H9 (cell line): ENCODE measurements at regions not wholly inside any gene's neighbourhood (a gene's known extent, or its start where the extent isn't known, plus 50 kb on each side); places are given as distances from the start of the nearest gene placed in this dataset.

Experiments
- DNase-seq: peaks from one replicate; pipeline ENCODE4 v3.0.0-alpha.2; 2017
- H2AFZ ChIP-seq: one replicate; pipeline ENCODE4 v1.6.1; 2013; ENCODE audit warnings: mild to moderate bottlenecking, low read length, control low read depth, moderate library complexity
- H2AK5ac ChIP-seq: 2 replicates; pipeline ENCODE4 v1.6.1; 2013; ENCODE audit warnings: low read length, control low read depth, mixed read lengths; ENCODE audit not compliant: insufficient read length
- H2BK120ac ChIP-seq: one replicate; pipeline ENCODE4 v1.6.1; 2013; ENCODE audit warnings: low read depth, mild to moderate bottlenecking, low read length, control low read depth, inconsistent platforms; ENCODE audit not compliant: poor library complexity, severe bottlenecking
- H2BK12ac ChIP-seq: 2 replicates; pipeline ENCODE4 v1.6.1; 2013; ENCODE audit warnings: low read length, control low read depth, mixed read lengths, low read depth; ENCODE audit not compliant: insufficient read length
- H2BK15ac ChIP-seq: 2 replicates; pipeline ENCODE4 v1.6.1; 2013; ENCODE audit warnings: low read depth, low read length, control low read depth
- H2BK20ac ChIP-seq: one replicate; pipeline ENCODE4 v1.6.1; 2013; ENCODE audit warnings: low read depth, mild to moderate bottlenecking, low read length, control low read depth, inconsistent platforms; ENCODE audit not compliant: poor library complexity, severe bottlenecking
- H2BK5ac ChIP-seq: 2 replicates; pipeline ENCODE4 v1.6.1; 2013; ENCODE audit warnings: low read length, control low read depth, mixed read lengths; ENCODE audit not compliant: insufficient read length
- H3K14ac ChIP-seq: 2 replicates; pipeline ENCODE4 v1.6.1; 2013; ENCODE audit warnings: low read length, control low read depth; ENCODE audit not compliant: insufficient read depth
- H3K18ac ChIP-seq: 2 replicates; pipeline ENCODE4 v1.6.1; 2013; ENCODE audit warnings: low read depth, mild to moderate bottlenecking, mixed read lengths, low read length, control low read depth; ENCODE audit not compliant: insufficient read length
- H3K23ac ChIP-seq: 2 replicates; pipeline ENCODE4 v1.6.1; 2013; ENCODE audit warnings: low read length, control low read depth, mixed read lengths, low read depth; ENCODE audit not compliant: insufficient read length
- H3K23me2 ChIP-seq: 2 replicates; pipeline ENCODE4 v1.6.1; 2013; ENCODE audit warnings: low read depth, mild to moderate bottlenecking, mixed read lengths, low read length, control low read depth; ENCODE audit not compliant: insufficient read length, poor library complexity, severe bottlenecking
- H3K27ac ChIP-seq: 2 replicates; pipeline ENCODE4 v1.5.1; 2013; ENCODE audit warnings: low read length, control low read depth, mixed read lengths, low read depth; ENCODE audit not compliant: insufficient read length
- H3K27me3 ChIP-seq: 2 replicates; pipeline ENCODE4 v1.6.1; 2013; ENCODE audit warnings: low read length, control low read depth, inconsistent platforms; ENCODE audit not compliant: insufficient read depth
- H3K4ac ChIP-seq: 2 replicates; pipeline ENCODE4 v1.6.1; 2013; ENCODE audit warnings: low read depth, mild to moderate bottlenecking, control low read depth, inconsistent platforms, low read length, moderate library complexity
- H3K4me1 ChIP-seq: 2 replicates; pipeline ENCODE4 v1.6.1; 2013; ENCODE audit warnings: low read length, control low read depth, inconsistent platforms; ENCODE audit not compliant: insufficient read depth
- H3K4me2 ChIP-seq: 2 replicates; pipeline ENCODE4 v1.6.1; 2013; ENCODE audit warnings: low read length, control low read depth, mixed read lengths; ENCODE audit not compliant: insufficient read length, insufficient read depth
- H3K56ac ChIP-seq: 2 replicates; pipeline ENCODE4 v1.6.1; 2013; ENCODE audit warnings: low read depth, mild to moderate bottlenecking, mixed read lengths, low read length, control low read depth; ENCODE audit not compliant: insufficient read length
- H3K79me1 ChIP-seq: 2 replicates; pipeline ENCODE4 v1.6.1; 2013; ENCODE audit warnings: low read depth, mild to moderate bottlenecking, moderate library complexity, low read length, control low read depth, inconsistent platforms; ENCODE audit not compliant: insufficient read depth, poor library complexity, severe bottlenecking
- H3K79me2 ChIP-seq: 2 replicates; pipeline ENCODE4 v1.6.1; 2013; ENCODE audit warnings: low read length, control low read depth, inconsistent platforms; ENCODE audit not compliant: insufficient read depth
- H3K9ac ChIP-seq: 2 replicates; pipeline ENCODE4 v1.6.1; 2013; ENCODE audit warnings: low read length, control low read depth, mixed read lengths; ENCODE audit not compliant: insufficient read length; ENCODE audit errors: extremely low read depth
- H3K9me3 ChIP-seq: one replicate; pipeline ENCODE4 v1.6.1; 2013; ENCODE audit warnings: low read depth, low read length, inconsistent platforms; ENCODE audit not compliant: control insufficient read depth
- H3T11ph ChIP-seq: one replicate; pipeline ENCODE4 v1.6.1; 2013; ENCODE audit warnings: mild to moderate bottlenecking, low read length, control low read depth, inconsistent platforms
- H4K20me1 ChIP-seq: one replicate; pipeline ENCODE4 v1.6.1; 2013; ENCODE audit not compliant: control insufficient read depth, insufficient read length, insufficient read depth
- H4K5ac ChIP-seq: 2 replicates; pipeline ENCODE4 v1.6.1; 2013; ENCODE audit warnings: low read depth, mild to moderate bottlenecking, mixed read lengths, low read length, control low read depth; ENCODE audit not compliant: insufficient read length
- H4K8ac ChIP-seq: replicated peaks from 2 replicates; pipeline ENCODE4 v1.6.1; 2013; ENCODE audit warnings: low read length, control low read depth, mixed read lengths, low read depth; ENCODE audit not compliant: insufficient read length
- H4K91ac ChIP-seq: 2 replicates; pipeline ENCODE4 v1.6.1; 2013; ENCODE audit warnings: low read depth, mild to moderate bottlenecking, moderate library complexity, mixed read lengths, low read length, control low read depth; ENCODE audit not compliant: insufficient read length
- H3K27ac Mint-ChIP-seq, 3 experiments: 2 replicates in 2 of 3; 3 replicates in 1 of 3; pipeline ENCODE4 v1.8.0; 2020 to 2021; ENCODE audit warnings: mixed read lengths in 3 of 3, mild to moderate bottlenecking in 1 of 3, moderate library complexity in 1 of 3
- H3K27me3 Mint-ChIP-seq: 2 replicates; pipeline ENCODE4 v1.8.0; 2021; ENCODE audit warnings: low read depth, mild to moderate bottlenecking, moderate library complexity, mixed read lengths
- H3K36me3 Mint-ChIP-seq, 3 experiments: 2 replicates in 2 of 3; 3 replicates in 1 of 3; pipeline ENCODE4 v1.8.0; 2020 to 2021; ENCODE audit warnings: low read depth in 3 of 3, mixed read lengths in 3 of 3; ENCODE audit not compliant: insufficient read depth in 1 of 3
- H3K4me1 Mint-ChIP-seq, 2 experiments: 2 replicates each; pipeline ENCODE4 v1.8.0; 2020; ENCODE audit warnings: mixed read lengths in 2 of 2
- H3K4me3 Mint-ChIP-seq, 2 experiments: 2 replicates in 1 of 2; 3 replicates in 1 of 2; pipeline ENCODE4 v1.8.0; 2020 to 2021; ENCODE audit warnings: mild to moderate bottlenecking in 2 of 2, mixed read lengths in 2 of 2, moderate library complexity in 1 of 2
- H3K9me3 Mint-ChIP-seq, 2 experiments: 2 replicates in 1 of 2; 3 replicates in 1 of 2; pipeline ENCODE4 v1.8.0; 2020; ENCODE audit warnings: mild to moderate bottlenecking in 2 of 2, mixed read lengths in 2 of 2, moderate library complexity in 1 of 2
- WGBS: extraction: QIAGEN DNeasy Blood & Tissue Kit; methylation state at CpG from one replicate; pipeline ENCODE4 v1.1.7; 2013; ENCODE audit warnings: missing lambda C conversion rate, low lambda C conversion rate, mixed read lengths; ENCODE audit not compliant: insufficient read length; ENCODE audit errors: extremely low coverage; 5-methylcytosine and 5-hydroxymethylcytosine counted together
- TF ChIP-seq, protein P1 (sequence below): fragments of 200-600 bp; sonication (generic); conservative IDR thresholded peaks from 3 replicates; pipeline ENCODE4 v1.8.0; 2021; ENCODE audit warnings: antibody characterized with exemption, mild to moderate bottlenecking

GRCh38 chr1:192879406-192879805 lies 70.6 kb downstream of the RGS2 start:
- Histone ChIP-seq H2BK15ac (no peak overlapping the region), H3K18ac (no peak overlapping the region), H2BK12ac (no peak overlapping the region), H3K27ac (no peak overlapping the region), H2AK5ac (no peak overlapping the region), H3K23ac (no peak overlapping the region), H3K23me2 (no peaks in the 10 kb centered on the region), H3K79me2 (no peaks in the 10 kb centered on the region), H3K4me1 (no peaks in the 10 kb centered on the region), H2BK20ac (no peak overlapping the region), H4K91ac (no peak overlapping the region), H3K79me1 (no peaks in the 10 kb centered on the region), H2BK120ac (no peak overlapping the region), H3K27me3 (no peaks in the 10 kb centered on the region), H3K14ac (no peak overlapping the region), H3T11ph (no peak overlapping the region), H3K56ac (no peak overlapping the region), H3K9ac (no peak overlapping the region), H2AFZ (no peak overlapping the region), H2BK5ac (no peak overlapping the region), H3K4me2 (no peak overlapping the region), H4K8ac (no peak overlapping the region), H3K9me3 (no peaks in the 10 kb centered on the region), H3K4ac (no peak overlapping the region), H4K5ac (no peak overlapping the region), H4K20me1 (no peaks in the 10 kb centered on the region)
- TF ChIP-seq, protein P1, sequence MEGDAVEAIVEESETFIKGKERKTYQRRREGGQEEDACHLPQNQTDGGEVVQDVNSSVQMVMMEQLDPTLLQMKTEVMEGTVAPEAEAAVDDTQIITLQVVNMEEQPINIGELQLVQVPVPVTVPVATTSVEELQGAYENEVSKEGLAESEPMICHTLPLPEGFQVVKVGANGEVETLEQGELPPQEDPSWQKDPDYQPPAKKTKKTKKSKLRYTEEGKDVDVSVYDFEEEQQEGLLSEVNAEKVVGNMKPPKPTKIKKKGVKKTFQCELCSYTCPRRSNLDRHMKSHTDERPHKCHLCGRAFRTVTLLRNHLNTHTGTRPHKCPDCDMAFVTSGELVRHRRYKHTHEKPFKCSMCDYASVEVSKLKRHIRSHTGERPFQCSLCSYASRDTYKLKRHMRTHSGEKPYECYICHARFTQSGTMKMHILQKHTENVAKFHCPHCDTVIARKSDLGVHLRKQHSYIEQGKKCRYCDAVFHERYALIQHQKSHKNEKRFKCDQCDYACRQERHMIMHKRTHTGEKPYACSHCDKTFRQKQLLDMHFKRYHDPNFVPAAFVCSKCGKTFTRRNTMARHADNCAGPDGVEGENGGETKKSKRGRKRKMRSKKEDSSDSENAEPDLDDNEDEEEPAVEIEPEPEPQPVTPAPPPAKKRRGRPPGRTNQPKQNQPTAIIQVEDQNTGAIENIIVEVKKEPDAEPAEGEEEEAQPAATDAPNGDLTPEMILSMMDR, result no peak; the same call in 2 of the 3 replicates
- no CpG with 5 or more reads among the region's 1 CpG for WGBS
- Mint-ChIP-seq H3K27me3 (no peaks in the 10 kb centered on the region), H3K9me3 (no peaks in the 10 kb centered on the region), H3K4me3 (no peak overlapping the region), H3K27ac (no peak overlapping the region), H3K4me1 (no peaks in the 10 kb centered on the region), H3K36me3 (no peaks in the 10 kb centered on the region; a peak in 1 of 7 replicates)
- no peak for DNase-seq
